Uterus (tissue), 2 donors: ENCODE measurements at regions not wholly inside any gene's neighbourhood (a gene's known extent, or its start where the extent isn't known, plus 50 kb on each side); places are given as distances from the start of the nearest gene placed in this dataset.

ENCODE experiments used
- POLR2A ChIP-seq, 2 donors: fragments of 450-650 bp; IDR thresholded peaks; one replicate each; pipeline ENCODE4 v1.6.1; 2016; ENCODE audit warnings: antibody characterized with exemption in 2 of 2, mild to moderate bottlenecking in 1 of 2, moderate library complexity in 1 of 2
- TF ChIP-seq, protein P1 (sequence below), 4 experiments: fragments of 200-600 bp in 2 of 4; fragments of 450-650 bp in 2 of 4; sonication (generic) in 2 of 4; IDR thresholded peaks; one replicate each; pipeline ENCODE4 v1.5.1; 2016 to 2019; ENCODE audit warnings: antibody characterized with exemption in 4 of 4, mild to moderate bottlenecking in 2 of 4, moderate library complexity in 1 of 4

DNA sequence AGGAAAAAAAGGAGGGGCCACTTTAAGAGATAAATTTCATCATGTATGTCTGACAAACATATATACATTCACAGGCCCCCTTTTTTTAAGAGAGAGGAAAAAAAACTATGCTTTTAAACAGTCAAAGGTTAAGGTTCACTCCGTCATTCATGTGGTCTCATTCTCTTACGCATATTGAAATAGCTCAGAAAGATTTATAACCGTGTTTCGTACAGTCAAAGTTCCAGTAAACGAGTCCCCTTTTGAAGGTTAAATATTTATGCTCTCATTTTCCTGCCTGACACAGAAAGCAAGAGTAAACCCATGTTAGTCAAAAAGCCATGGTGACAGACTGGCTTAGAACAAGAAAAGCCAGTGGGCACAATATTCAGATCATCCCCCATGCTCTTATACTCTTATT lies 248.0 kb upstream of the ARRDC4 start:
- TF ChIP-seq, protein P1, sequence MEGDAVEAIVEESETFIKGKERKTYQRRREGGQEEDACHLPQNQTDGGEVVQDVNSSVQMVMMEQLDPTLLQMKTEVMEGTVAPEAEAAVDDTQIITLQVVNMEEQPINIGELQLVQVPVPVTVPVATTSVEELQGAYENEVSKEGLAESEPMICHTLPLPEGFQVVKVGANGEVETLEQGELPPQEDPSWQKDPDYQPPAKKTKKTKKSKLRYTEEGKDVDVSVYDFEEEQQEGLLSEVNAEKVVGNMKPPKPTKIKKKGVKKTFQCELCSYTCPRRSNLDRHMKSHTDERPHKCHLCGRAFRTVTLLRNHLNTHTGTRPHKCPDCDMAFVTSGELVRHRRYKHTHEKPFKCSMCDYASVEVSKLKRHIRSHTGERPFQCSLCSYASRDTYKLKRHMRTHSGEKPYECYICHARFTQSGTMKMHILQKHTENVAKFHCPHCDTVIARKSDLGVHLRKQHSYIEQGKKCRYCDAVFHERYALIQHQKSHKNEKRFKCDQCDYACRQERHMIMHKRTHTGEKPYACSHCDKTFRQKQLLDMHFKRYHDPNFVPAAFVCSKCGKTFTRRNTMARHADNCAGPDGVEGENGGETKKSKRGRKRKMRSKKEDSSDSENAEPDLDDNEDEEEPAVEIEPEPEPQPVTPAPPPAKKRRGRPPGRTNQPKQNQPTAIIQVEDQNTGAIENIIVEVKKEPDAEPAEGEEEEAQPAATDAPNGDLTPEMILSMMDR (IDR thresholded peaks at IDR 0.05) = no peak
- no peak for TF ChIP-seq POLR2A (IDR thresholded peaks at IDR 0.05)
